Loucy (cell line): ENCODE measurements at regions not wholly inside any gene's neighbourhood (a gene's known extent, or its start where the extent isn't known, plus 50 kb on each side); places are given as distances from the start of the nearest gene placed in this dataset.

Experiments
- EZH2phosphoT487 ChIP-seq: fragments of 200-600 bp; IDR thresholded peaks from 2 replicates; pipeline ENCODE4 v1.6.1; 2018; ENCODE audit warnings: antibody characterized with exemption, mild to moderate bottlenecking, moderate library complexity, borderline replicate concordance
- TF ChIP-seq, protein P1 (sequence below): fragments of 200-600 bp; sonication (generic); conservative IDR thresholded peaks from 2 replicates; pipeline ENCODE4 v1.5.1; 2014; ENCODE audit warnings: mild to moderate bottlenecking, antibody characterized with exemption, low read length

GRCh38 chr1:67586596-67586995 lies 98.4 kb upstream of the GADD45A start:
- TF ChIP-seq, protein P1, sequence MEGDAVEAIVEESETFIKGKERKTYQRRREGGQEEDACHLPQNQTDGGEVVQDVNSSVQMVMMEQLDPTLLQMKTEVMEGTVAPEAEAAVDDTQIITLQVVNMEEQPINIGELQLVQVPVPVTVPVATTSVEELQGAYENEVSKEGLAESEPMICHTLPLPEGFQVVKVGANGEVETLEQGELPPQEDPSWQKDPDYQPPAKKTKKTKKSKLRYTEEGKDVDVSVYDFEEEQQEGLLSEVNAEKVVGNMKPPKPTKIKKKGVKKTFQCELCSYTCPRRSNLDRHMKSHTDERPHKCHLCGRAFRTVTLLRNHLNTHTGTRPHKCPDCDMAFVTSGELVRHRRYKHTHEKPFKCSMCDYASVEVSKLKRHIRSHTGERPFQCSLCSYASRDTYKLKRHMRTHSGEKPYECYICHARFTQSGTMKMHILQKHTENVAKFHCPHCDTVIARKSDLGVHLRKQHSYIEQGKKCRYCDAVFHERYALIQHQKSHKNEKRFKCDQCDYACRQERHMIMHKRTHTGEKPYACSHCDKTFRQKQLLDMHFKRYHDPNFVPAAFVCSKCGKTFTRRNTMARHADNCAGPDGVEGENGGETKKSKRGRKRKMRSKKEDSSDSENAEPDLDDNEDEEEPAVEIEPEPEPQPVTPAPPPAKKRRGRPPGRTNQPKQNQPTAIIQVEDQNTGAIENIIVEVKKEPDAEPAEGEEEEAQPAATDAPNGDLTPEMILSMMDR: no peak
- TF ChIP-seq EZH2phosphoT487: no peak
